ENCODE measurements at regions not wholly inside any gene's neighbourhood (a gene's known extent, or its start where the extent isn't known, plus 50 kb on each side); places are given as distances from the start of the nearest gene placed in this dataset.
A peak's percentile ranks its signal among the peaks of the same experiment; 100 is the strongest.

DNA sequence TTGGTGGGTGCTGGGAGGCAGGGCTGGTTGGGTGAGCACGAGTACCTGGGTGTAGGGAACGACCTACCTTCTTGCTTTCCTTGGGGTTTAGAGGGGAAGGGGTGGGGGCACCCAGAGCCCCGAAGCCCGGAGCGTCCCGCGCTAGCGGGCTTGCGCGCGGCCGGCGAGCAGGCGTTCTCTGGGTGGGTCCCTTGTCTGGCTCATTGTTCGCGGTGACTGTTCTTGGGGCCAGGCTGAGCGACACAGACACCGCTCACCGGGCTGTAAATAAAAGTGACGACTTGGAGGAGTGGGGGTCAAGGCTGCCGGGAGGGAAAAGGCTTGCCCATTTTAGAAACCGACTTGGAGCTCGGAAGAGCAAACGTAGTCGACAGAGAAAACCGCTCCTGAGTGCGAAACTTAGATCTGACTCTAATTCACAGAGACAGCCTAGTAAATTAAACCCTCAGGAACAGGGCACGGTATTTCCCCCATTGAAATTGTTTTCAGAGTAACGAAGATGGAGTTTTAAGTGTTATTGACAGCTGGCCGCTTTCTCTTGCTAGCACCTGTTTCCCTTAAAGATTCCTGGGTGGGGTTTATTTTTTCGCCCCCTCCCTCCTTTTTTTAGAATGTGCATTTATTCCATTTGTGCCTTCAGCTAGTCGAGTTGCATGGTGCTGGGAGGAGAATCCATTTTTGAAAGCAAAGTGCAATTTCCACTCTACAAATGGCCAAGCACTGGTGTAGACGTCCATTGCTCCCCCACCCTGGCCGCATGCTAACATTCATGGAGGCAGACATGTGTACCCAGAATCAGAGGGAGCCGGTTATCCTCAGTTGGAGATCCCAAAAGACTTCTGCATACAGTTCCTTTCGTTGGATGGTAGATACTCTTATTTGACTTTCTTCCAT, 532.1 kb upstream of the SEMA6D start:
- Histone ChIP-seq H2AK5ac (ENCODE audit: low read length) (no peak overlapping the region), H4K91ac (ENCODE audit: low read depth, low read length) (no peak overlapping the region), H3K14ac (ENCODE audit: low read length) (no peak overlapping the region), H2AFZ (ENCODE audit: insufficient read depth, low read length, poor library complexity) (peak overlapping the region; percentile 58), H4K8ac (ENCODE audit: low read depth, low read length) (no peak overlapping the region), H3K9ac (ENCODE audit: low read length) (no peak overlapping the region), H3K23ac (ENCODE audit: low read length) (no peak overlapping the region), H3K4ac (ENCODE audit: low read depth, low read length) (no peak overlapping the region), H3K9me3 (ENCODE audit: insufficient read depth, low read depth, low read length) (peaks cover 1% of the 10 kb centered on the region), H3K4me3 (ENCODE audit: low read depth, low read length) (peak overlapping the region; percentile 62), H3K36me3 (ENCODE audit: control insufficient read depth in 1 of 2, insufficient read depth in 2 of 2, low read length in 2 of 2) (no peaks in the 10 kb centered on the region), H4K12ac (ENCODE audit: low read depth, low read length) (no peak overlapping the region), H2BK120ac (ENCODE audit: insufficient read depth, low read length, poor library complexity) (no peak overlapping the region), H2BK5ac (ENCODE audit: low read depth, low read length, poor library complexity) (no peak overlapping the region), H3K79me2 (ENCODE audit: control insufficient read depth, insufficient read depth, low read length, poor library complexity) (no peaks in the 10 kb centered on the region), H3K4me2 (ENCODE audit: low read length) (peak overlapping the region; percentile 97), H3K27me3 (ENCODE audit: insufficient read depth, low read length) (peaks cover 22% of the 10 kb centered on the region), H3K4me1 (ENCODE audit: control insufficient read depth in 1 of 2, insufficient read depth in 2 of 2, low read length in 2 of 2) (peaks cover 5 to 12% of the 10 kb centered on the region in 2 experiments), H3K27ac (ENCODE audit: low read depth, low read length) (no peak overlapping the region), H3K18ac (ENCODE audit: low read length) (no peak overlapping the region), H2BK12ac (ENCODE audit: low read length) (no peak overlapping the region), H3K79me1 (ENCODE audit: low read length) (no peaks in the 10 kb centered on the region)
- no peak for DNase-seq
- no CpG with 5 or more reads among the region's 36 CpGs for WGBS (ENCODE audit: extremely low coverage, insufficient coverage, insufficient read length)

DNA sequence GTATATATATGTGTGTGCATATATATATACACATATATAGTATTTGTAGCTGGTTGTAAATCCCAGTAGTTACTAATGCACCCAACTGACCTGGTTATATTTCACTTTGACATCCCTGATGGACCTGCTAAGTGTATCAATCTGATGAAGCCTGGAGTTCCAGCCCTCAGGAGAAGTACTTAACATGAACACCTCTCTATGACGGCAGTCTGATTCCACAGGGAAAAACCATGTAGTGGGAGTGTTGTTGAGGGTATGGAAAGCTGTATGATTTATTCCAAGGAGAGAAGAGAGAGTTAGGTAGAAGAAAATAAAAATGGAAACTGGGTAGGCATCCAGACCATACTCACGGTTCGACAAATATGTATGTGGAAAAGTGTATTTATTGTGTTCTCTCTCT, 531.2 kb upstream of the SEMA6D start:
- H4K12ac ChIP-seq (ENCODE audit: low read depth, low read length): no peak overlapping the region
- H3K14ac ChIP-seq (ENCODE audit: low read length): no peak overlapping the region
- H2BK12ac ChIP-seq (ENCODE audit: low read length): no peak overlapping the region

DNA sequence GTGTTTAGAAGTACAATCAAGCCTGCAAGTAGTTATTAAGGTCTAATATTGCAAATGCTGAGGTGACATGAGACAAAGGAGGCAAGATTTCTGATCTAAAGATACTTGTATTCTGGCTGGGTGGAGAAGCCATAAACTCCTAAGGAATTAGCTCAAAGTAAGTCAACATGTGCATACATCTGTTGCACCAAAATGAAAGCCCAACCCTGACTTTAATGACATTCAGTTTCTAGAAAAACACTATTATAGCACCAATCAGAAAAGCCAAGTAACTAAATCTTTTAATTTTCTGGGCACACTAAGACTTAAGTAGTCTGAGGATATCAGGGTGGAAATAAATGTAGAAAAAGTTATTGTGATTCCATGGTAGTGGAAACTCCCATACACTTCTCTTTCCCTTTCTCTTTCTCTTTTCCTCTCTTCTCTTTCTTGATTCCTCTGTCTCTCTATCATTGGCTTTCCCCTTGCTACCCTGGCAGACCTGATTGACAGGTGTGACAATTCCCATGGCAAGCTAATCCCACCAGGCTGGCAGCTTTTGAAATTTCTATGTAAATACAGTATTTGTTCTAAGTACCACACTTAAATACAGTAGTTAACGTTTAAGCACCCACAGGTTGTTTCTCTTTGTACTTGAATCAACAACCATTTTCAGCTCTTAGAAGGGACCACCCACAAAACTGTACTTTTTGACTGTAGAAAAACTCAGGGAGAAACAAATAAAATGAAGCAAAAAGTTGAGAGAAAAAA, 528.4 kb upstream of the SEMA6D start:
- Histone ChIP-seq H3K4me1 (ENCODE audit: control insufficient read depth in 1 of 2, insufficient read depth in 2 of 2, low read length in 2 of 2) (peaks cover 4 to 10% of the 10 kb centered on the region in 2 experiments), H3K79me1 (ENCODE audit: low read length) (no peaks in the 10 kb centered on the region), H3K18ac (ENCODE audit: low read length) (no peak overlapping the region), H2BK120ac (ENCODE audit: insufficient read depth, low read length, poor library complexity) (no peak overlapping the region), H2AFZ (ENCODE audit: insufficient read depth, low read length, poor library complexity) (no peak overlapping the region), H3K4me2 (ENCODE audit: low read length) (no peak overlapping the region), H3K79me2 (ENCODE audit: control insufficient read depth, insufficient read depth, low read length, poor library complexity) (no peaks in the 10 kb centered on the region), H3K9ac (ENCODE audit: low read length) (no peak overlapping the region), H3K27me3 (ENCODE audit: insufficient read depth, low read length) (peaks cover 16% of the 10 kb centered on the region), H3K4me3 (ENCODE audit: low read depth, low read length) (no peak overlapping the region), H4K91ac (ENCODE audit: low read depth, low read length) (no peak overlapping the region), H3K9me3 (ENCODE audit: insufficient read depth, low read depth, low read length) (no peaks in the 10 kb centered on the region), H3K36me3 (ENCODE audit: control insufficient read depth in 1 of 2, insufficient read depth in 2 of 2, low read length in 2 of 2) (no peaks in the 10 kb centered on the region), H4K12ac (ENCODE audit: low read depth, low read length) (no peak overlapping the region), H3K23ac (ENCODE audit: low read length) (no peak overlapping the region), H4K8ac (ENCODE audit: low read depth, low read length) (no peak overlapping the region), H3K27ac (ENCODE audit: low read depth, low read length) (no peak overlapping the region), H2AK5ac (ENCODE audit: low read length) (no peak overlapping the region), H2BK5ac (ENCODE audit: low read depth, low read length, poor library complexity) (no peak overlapping the region), H3K14ac (ENCODE audit: low read length) (no peak overlapping the region), H3K4ac (ENCODE audit: low read depth, low read length) (no peak overlapping the region), H2BK12ac (ENCODE audit: low read length) (no peak overlapping the region)
- WGBS (ENCODE audit: extremely low coverage, insufficient coverage, insufficient read length): no CpG with 5 or more reads among the region's 1 CpG
- DNase-seq: no peak

More for the DNA sequence above, 531.2 kb upstream of the SEMA6D start:
- no peak overlapping the region for H2BK5ac ChIP-seq (ENCODE audit: low read depth, low read length, poor library complexity)
- no peak overlapping the region for H4K91ac ChIP-seq (ENCODE audit: low read depth, low read length)
- no peak overlapping the region for H3K18ac ChIP-seq (ENCODE audit: low read length)
- no peak overlapping the region for H3K4ac ChIP-seq (ENCODE audit: low read depth, low read length)
- H3K4me2 ChIP-seq (ENCODE audit: low read length): no peak overlapping the region
- H3K79me2 ChIP-seq (ENCODE audit: control insufficient read depth, insufficient read depth, low read length, poor library complexity): no peaks in the 10 kb centered on the region
- H4K8ac ChIP-seq (ENCODE audit: low read depth, low read length): no peak overlapping the region
- no peak overlapping the region for H2BK120ac ChIP-seq (ENCODE audit: insufficient read depth, low read length, poor library complexity)
- H3K9ac ChIP-seq (ENCODE audit: low read length): no peak overlapping the region
- peaks cover 22% of the 10 kb centered on the region for H3K27me3 ChIP-seq (ENCODE audit: insufficient read depth, low read length)
- DNase-seq: no peak
- no peaks in the 10 kb centered on the region for H3K79me1 ChIP-seq (ENCODE audit: low read length)
- H3K4me1 ChIP-seq (ENCODE audit: control insufficient read depth in 1 of 2, insufficient read depth in 2 of 2, low read length in 2 of 2): peaks cover 5 to 12% of the 10 kb centered on the region in 2 experiments
- no peaks in the 10 kb centered on the region for H3K36me3 ChIP-seq (ENCODE audit: control insufficient read depth in 1 of 2, insufficient read depth in 2 of 2, low read length in 2 of 2)
- no peak overlapping the region for H3K23ac ChIP-seq (ENCODE audit: low read length)
- no peak overlapping the region for H3K27ac ChIP-seq (ENCODE audit: low read depth, low read length)
- no peak overlapping the region for H2AFZ ChIP-seq (ENCODE audit: insufficient read depth, low read length, poor library complexity)
- peaks cover 1% of the 10 kb centered on the region for H3K9me3 ChIP-seq (ENCODE audit: insufficient read depth, low read depth, low read length)
- WGBS (ENCODE audit: extremely low coverage, insufficient coverage, insufficient read length): no CpG with 5 or more reads among the region's 3 CpGs
- H2AK5ac ChIP-seq (ENCODE audit: low read length): no peak overlapping the region
- no peak overlapping the region for H3K4me3 ChIP-seq (ENCODE audit: low read depth, low read length)

DNA sequence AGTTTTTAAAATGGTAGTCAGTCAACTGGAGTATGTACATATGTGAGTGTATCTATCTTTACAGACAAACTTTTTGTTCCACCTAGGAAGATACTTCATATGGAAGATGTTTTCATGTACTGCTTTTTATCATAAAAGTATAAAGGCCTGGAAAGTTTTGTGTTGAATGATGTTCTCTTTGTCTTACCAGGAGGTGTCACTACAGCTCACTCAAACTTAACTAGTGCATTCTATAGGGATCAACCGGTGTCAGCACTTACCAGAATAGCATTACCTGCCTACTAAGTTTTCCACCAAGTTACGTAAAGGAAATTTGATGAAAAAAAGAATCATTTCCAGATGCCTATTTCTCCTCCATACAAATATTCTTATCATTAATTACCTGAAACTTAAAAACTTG, 522.6 kb upstream of the SEMA6D start:
- H3K9ac ChIP-seq (ENCODE audit: low read length): no peak overlapping the region
- H3K4me3 ChIP-seq (ENCODE audit: low read depth, low read length): no peak overlapping the region
- no peaks in the 10 kb centered on the region for H3K79me2 ChIP-seq (ENCODE audit: control insufficient read depth, insufficient read depth, low read length, poor library complexity)
- no CpG with 5 or more reads among the region's 2 CpGs for WGBS (ENCODE audit: extremely low coverage, insufficient coverage, insufficient read length)
- no peak overlapping the region for H3K4ac ChIP-seq (ENCODE audit: low read depth, low read length)
- no peak overlapping the region for H2BK120ac ChIP-seq (ENCODE audit: insufficient read depth, low read length, poor library complexity)
- no peak overlapping the region for H4K12ac ChIP-seq (ENCODE audit: low read depth, low read length)
- no peak overlapping the region for H3K23ac ChIP-seq (ENCODE audit: low read length)
- H3K27me3 ChIP-seq (ENCODE audit: insufficient read depth, low read length): no peaks in the 10 kb centered on the region
- H3K79me1 ChIP-seq (ENCODE audit: low read length): no peaks in the 10 kb centered on the region
- no peak overlapping the region for H4K91ac ChIP-seq (ENCODE audit: low read depth, low read length)
- no peak overlapping the region for H2BK5ac ChIP-seq (ENCODE audit: low read depth, low read length, poor library complexity)
- no peaks in the 10 kb centered on the region for H3K9me3 ChIP-seq (ENCODE audit: insufficient read depth, low read depth, low read length)
- no peak overlapping the region for H3K4me2 ChIP-seq (ENCODE audit: low read length)
- no peaks in the 10 kb centered on the region for H3K36me3 ChIP-seq (ENCODE audit: control insufficient read depth in 1 of 2, insufficient read depth in 2 of 2, low read length in 2 of 2)
- H3K14ac ChIP-seq (ENCODE audit: low read length): no peak overlapping the region
- no peak overlapping the region for H3K18ac ChIP-seq (ENCODE audit: low read length)
- no peak overlapping the region for H2BK12ac ChIP-seq (ENCODE audit: low read length)
- no peak overlapping the region for H2AFZ ChIP-seq (ENCODE audit: insufficient read depth, low read length, poor library complexity)
- no peak overlapping the region for H3K27ac ChIP-seq (ENCODE audit: low read depth, low read length)
- H4K8ac ChIP-seq (ENCODE audit: low read depth, low read length): no peak overlapping the region
- no peaks in the 10 kb centered on the region for H3K4me1 ChIP-seq (ENCODE audit: control insufficient read depth in 1 of 2, insufficient read depth in 2 of 2, low read length in 2 of 2)
- peak in 1 of 2 donors; percentile 71 for DNase-seq
- H2AK5ac ChIP-seq (ENCODE audit: low read length): no peak overlapping the region
